ENCODE measurements at regions not wholly inside any gene's neighbourhood (a gene's known extent, or its start where the extent isn't known, plus 50 kb on each side); places are given as distances from the start of the nearest gene placed in this dataset.

- DNase-seq = no peak
Observed at GRCh38 chr4:1540601-1541375, 134.5 kb upstream of the NKX1-1 start.

GRCh38 chr4:1539859-1540600 lies 133.8 kb upstream of the NKX1-1 start:
- DNase-seq = no peak

GRCh38 chr4:1538941-1539772 lies 132.9 kb upstream of the NKX1-1 start:
- DNase-seq = no peak

- no peak for DNase-seq
Observed at GRCh38 chr4:1538096-1538410, 131.8 kb upstream of the NKX1-1 start.

GRCh38 chr4:1537410-1538095 lies 131.3 kb upstream of the NKX1-1 start:
- no peak for DNase-seq

- no peak for DNase-seq
Observed at GRCh38 chr4:1536579-1537409, 130.6 kb upstream of the NKX1-1 start.

- no peak for DNase-seq
Observed at GRCh38 chr4:1535926-1536578, 129.8 kb upstream of the NKX1-1 start.

- DNase-seq = no peak
Observed at GRCh38 chr4:1534876-1535526, 128.8 kb upstream of the NKX1-1 start.

GRCh38 chr4:1534095-1534872 lies 128.0 kb upstream of the NKX1-1 start:
- no peak for DNase-seq

GRCh38 chr4:1533501-1534064 lies 127.3 kb upstream of the NKX1-1 start:
- DNase-seq = no peak

GRCh38 chr4:1532549-1533395 lies 126.5 kb upstream of the NKX1-1 start:
- DNase-seq = no peak

- no peak for DNase-seq
Observed at GRCh38 chr4:1531683-1532548, 125.7 kb upstream of the NKX1-1 start.

- DNase-seq = no peak
Observed at GRCh38 chr4:1530356-1530755, 124.1 kb upstream of the NKX1-1 start.

- DNase-seq = no peak
Observed at GRCh38 chr4:1524761-1525160, 118.5 kb upstream of the NKX1-1 start.

- DNase-seq = no peak
Observed at GRCh38 chr4:1523907-1524636, 117.8 kb upstream of the NKX1-1 start.

GRCh38 chr4:1523506-1523905 lies 117.3 kb upstream of the NKX1-1 start:
- no peak for DNase-seq

- no peak for DNase-seq
Observed at GRCh38 chr4:1523033-1523432, 116.8 kb upstream of the NKX1-1 start.
